Uterus (tissue), 3 donors: ENCODE measurements at regions not wholly inside any gene's neighbourhood (a gene's known extent, or its start where the extent isn't known, plus 50 kb on each side); places are given as distances from the start of the nearest gene placed in this dataset.

ENCODE experiments used
- DNase-seq, 2 donors: peaks; one replicate each; pipeline ENCODE4 v3.0.0-alpha.2; 2019 to 2020
- H3K27ac ChIP-seq, 2 donors: fragments of 200-600 bp; sonication (generic); 1 replicate in 1 of 2; 2 replicates in 1 of 2; pipeline ENCODE4 v1.5.1; 2016 to 2018
- H3K27me3 ChIP-seq, 2 donors: fragments of 200-600 bp; sonication (generic); one replicate each; pipeline ENCODE4 v1.5.1; 2018 to 2019; ENCODE audit warnings: control low read depth in 1 of 2
- H3K36me3 ChIP-seq, 2 donors: fragments of 200-600 bp; sonication (generic); one replicate each; pipeline ENCODE4 v1.5.1; 2019; ENCODE audit warnings: control low read depth in 1 of 2
- H3K4me1 ChIP-seq, 2 donors: fragments of 200-600 bp; sonication (generic); one replicate each; pipeline ENCODE4 v1.5.1; 2018 to 2019; ENCODE audit warnings: control low read depth in 1 of 2
- H3K4me3 ChIP-seq, 2 donors: fragments of 200-600 bp; sonication (generic); 1 replicate in 1 of 2; 2 replicates in 1 of 2; pipeline ENCODE4 v1.5.1; 2018 to 2019; ENCODE audit warnings: mild to moderate bottlenecking in 1 of 2
- H3K9me3 ChIP-seq, 2 donors: fragments of 200-600 bp; sonication (generic); one replicate each; pipeline ENCODE4 v1.5.1; 2019; ENCODE audit warnings: control low read depth in 1 of 2
- POLR2A ChIP-seq, 2 donors: fragments of 450-650 bp; IDR thresholded peaks; one replicate each; pipeline ENCODE4 v1.6.1; 2016; ENCODE audit warnings: antibody characterized with exemption in 2 of 2, mild to moderate bottlenecking in 1 of 2, moderate library complexity in 1 of 2
- intact Hi-C: fragments of 100-400 bp; cut with DNase I; formaldehyde crosslinking; loops from one replicate; pipeline ENCODE4 v1.15.1; 2023; ENCODE audit warnings: low total_unique reads
- TF ChIP-seq, protein P1 (sequence below), 4 experiments: fragments of 200-600 bp in 2 of 4; fragments of 450-650 bp in 2 of 4; sonication (generic) in 2 of 4; IDR thresholded peaks; one replicate each; pipeline ENCODE4 v1.5.1; 2016 to 2019; ENCODE audit warnings: antibody characterized with exemption in 4 of 4, mild to moderate bottlenecking in 2 of 4, moderate library complexity in 1 of 4
- donor health status: DM: yes; HTN: yes; CAD: no.

GRCh38 chr5:166329149-166329800 lies 1962.2 kb upstream of the WWC1 start:
- Histone ChIP-seq H3K27ac (no peak overlapping the region), H3K4me1 (no peaks in the 10 kb centered on the region), H3K4me3 (no peak overlapping the region), H3K36me3 (no peaks in the 10 kb centered on the region), H3K9me3 (no peaks in the 10 kb centered on the region), H3K27me3 (no peaks in the 10 kb centered on the region)
- intact Hi-C loops: no loop called here
- no peak for DNase-seq
- no peak for TF ChIP-seq POLR2A (IDR thresholded peaks at IDR 0.05)
- TF ChIP-seq, protein P1, sequence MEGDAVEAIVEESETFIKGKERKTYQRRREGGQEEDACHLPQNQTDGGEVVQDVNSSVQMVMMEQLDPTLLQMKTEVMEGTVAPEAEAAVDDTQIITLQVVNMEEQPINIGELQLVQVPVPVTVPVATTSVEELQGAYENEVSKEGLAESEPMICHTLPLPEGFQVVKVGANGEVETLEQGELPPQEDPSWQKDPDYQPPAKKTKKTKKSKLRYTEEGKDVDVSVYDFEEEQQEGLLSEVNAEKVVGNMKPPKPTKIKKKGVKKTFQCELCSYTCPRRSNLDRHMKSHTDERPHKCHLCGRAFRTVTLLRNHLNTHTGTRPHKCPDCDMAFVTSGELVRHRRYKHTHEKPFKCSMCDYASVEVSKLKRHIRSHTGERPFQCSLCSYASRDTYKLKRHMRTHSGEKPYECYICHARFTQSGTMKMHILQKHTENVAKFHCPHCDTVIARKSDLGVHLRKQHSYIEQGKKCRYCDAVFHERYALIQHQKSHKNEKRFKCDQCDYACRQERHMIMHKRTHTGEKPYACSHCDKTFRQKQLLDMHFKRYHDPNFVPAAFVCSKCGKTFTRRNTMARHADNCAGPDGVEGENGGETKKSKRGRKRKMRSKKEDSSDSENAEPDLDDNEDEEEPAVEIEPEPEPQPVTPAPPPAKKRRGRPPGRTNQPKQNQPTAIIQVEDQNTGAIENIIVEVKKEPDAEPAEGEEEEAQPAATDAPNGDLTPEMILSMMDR (IDR thresholded peaks at IDR 0.05): no peak

- intact Hi-C loops: no loop called here
- Histone ChIP-seq H3K4me3 (no peak overlapping the region), H3K36me3 (no peaks in the 10 kb centered on the region), H3K9me3 (no peaks in the 10 kb centered on the region), H3K27ac (no peak overlapping the region), H3K27me3 (no peaks in the 10 kb centered on the region), H3K4me1 (no peaks in the 10 kb centered on the region)
- DNase-seq: no peak
- TF ChIP-seq POLR2A (IDR thresholded peaks at IDR 0.05): no peak
- TF ChIP-seq, protein P1 (IDR thresholded peaks at IDR 0.05): no peak
These were observed 1961.4 kb upstream of the WWC1 start for GRCh38 chr5:166330036-166330435.

GRCh38 chr5:166331521-166331920 lies 1959.9 kb upstream of the WWC1 start:
- Histone ChIP-seq H3K36me3 (no peaks in the 10 kb centered on the region), H3K9me3 (no peaks in the 10 kb centered on the region), H3K27me3 (no peaks in the 10 kb centered on the region), H3K4me1 (no peaks in the 10 kb centered on the region), H3K4me3 (no peak overlapping the region), H3K27ac (no peak overlapping the region)
- intact Hi-C loops: no loop called here
- DNase-seq: no peak
- TF ChIP-seq, protein P1 (IDR thresholded peaks at IDR 0.05): no peak
- TF ChIP-seq POLR2A (IDR thresholded peaks at IDR 0.05): no peak

DNA sequence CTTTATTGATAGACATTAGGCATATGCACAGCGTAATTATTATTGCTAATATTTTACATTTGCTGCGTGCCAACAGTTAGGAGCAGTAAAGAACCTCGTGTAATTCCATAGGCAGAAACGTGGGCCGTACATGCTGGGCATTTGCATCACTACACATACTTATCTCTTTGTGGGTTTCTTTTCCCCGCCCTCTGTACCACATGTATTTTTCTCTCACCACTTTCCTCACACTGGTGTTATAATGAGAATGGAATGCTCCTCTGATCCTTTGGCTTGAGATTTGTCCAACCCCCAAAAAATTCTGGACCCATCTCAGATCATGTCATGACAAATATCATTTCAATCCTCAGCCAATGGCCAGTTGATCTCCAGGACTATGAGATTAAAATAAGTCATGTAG lies 1952.6 kb upstream of the WWC1 start:
- H3K4me1 ChIP-seq: no peaks in the 10 kb centered on the region

GRCh38 chr5:166340039-166340438 lies 1951.4 kb upstream of the WWC1 start:
- no peaks in the 10 kb centered on the region for H3K4me1 ChIP-seq
- H3K27me3 ChIP-seq: no peaks in the 10 kb centered on the region
- H3K27ac ChIP-seq: no peak overlapping the region
- no peak for TF ChIP-seq POLR2A (IDR thresholded peaks at IDR 0.05)
- TF ChIP-seq, protein P1 (IDR thresholded peaks at IDR 0.05): no peak
- H3K4me3 ChIP-seq: no peak overlapping the region
- no peaks in the 10 kb centered on the region for H3K36me3 ChIP-seq
- H3K9me3 ChIP-seq: no peaks in the 10 kb centered on the region
- intact Hi-C loops: no loop called here
- no peak for DNase-seq

More for the DNA sequence above, 1952.6 kb upstream of the WWC1 start:
- Histone ChIP-seq H3K27me3 (no peaks in the 10 kb centered on the region), H3K36me3 (no peaks in the 10 kb centered on the region), H3K4me3 (no peak overlapping the region), H3K27ac (no peak overlapping the region), H3K9me3 (no peaks in the 10 kb centered on the region)
- TF ChIP-seq, protein P1 (IDR thresholded peaks at IDR 0.05): no peak
- TF ChIP-seq POLR2A (IDR thresholded peaks at IDR 0.05): no peak
- no peak for DNase-seq
- intact Hi-C loops: no loop called here
